ENCODE measurements at regions not wholly inside any gene's neighbourhood (a gene's known extent, or its start where the extent isn't known, plus 50 kb on each side); places are given as distances from the start of the nearest gene placed in this dataset.
A peak's percentile ranks its signal among the peaks of the same experiment; 100 is the strongest.

DNA sequence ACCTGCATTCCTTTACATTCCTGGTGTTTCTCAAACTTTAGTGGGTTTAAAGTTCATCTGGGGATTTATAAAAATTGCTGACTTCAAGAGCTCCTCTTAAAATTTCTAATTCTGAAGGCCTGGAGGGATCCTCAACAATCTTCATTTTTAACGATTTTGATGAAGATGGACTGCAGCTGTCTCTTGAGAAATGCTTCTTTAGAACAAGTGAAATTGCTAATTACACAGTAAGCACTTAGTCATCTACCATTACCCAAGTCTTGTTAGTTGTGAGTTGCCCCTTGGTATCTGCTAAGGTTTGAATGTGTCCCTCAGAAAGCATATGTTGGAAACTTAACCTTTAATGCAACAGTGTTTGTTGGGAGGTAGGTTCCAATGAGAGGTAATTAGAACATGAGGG is 163.7 kb downstream of the LTN1 start:
- no peak for ATAC-seq
- intact Hi-C loops (cut with DNase I): no loop called here
- DNase-seq (ENCODE audit: missing footprints): no peak

DNA sequence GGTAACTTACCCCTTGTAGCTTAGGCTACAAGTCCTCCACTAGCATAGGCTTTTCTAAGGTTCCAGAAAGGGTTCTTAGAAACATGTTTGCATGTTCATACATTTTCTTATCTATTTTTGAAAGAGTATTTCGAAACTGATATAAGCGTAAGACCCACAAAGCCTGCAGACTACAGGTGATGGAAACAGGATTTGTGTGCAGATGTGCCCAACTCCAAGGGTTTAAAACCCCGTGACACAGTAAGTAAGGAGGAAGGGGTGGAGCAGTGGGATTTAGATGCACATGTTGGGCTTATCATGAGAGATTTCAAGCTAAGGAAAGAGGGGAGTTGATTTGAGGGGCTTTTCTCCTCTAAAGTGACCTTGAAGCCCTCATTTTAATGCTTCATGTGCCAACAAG is 164.7 kb downstream of the LTN1 start:
- ATAC-seq: no peak
- intact Hi-C loops (cut with DNase I): no loop called here
- DNase-seq (ENCODE audit: missing footprints): no peak

GRCh38 chr21:28827422-28827821 is 165.3 kb downstream of the LTN1 start:
- DNase-seq (ENCODE audit: missing footprints): no peak
- intact Hi-C loops (cut with DNase I): no loop called here
- ATAC-seq: no peak

- DNase-seq (ENCODE audit: missing footprints): no peak
- no peak for ATAC-seq
- intact Hi-C loops (cut with DNase I): no loop called here
Measured at GRCh38 chr21:28826569-28826968, 166.1 kb downstream of the LTN1 start.

- DNase-seq (ENCODE audit: missing footprints) (no peak), ATAC-seq (no peak)
- intact Hi-C loops (cut with DNase I): no loop called here
Measured at GRCh38 chr21:28826021-28826420, 166.7 kb downstream of the LTN1 start.

DNA sequence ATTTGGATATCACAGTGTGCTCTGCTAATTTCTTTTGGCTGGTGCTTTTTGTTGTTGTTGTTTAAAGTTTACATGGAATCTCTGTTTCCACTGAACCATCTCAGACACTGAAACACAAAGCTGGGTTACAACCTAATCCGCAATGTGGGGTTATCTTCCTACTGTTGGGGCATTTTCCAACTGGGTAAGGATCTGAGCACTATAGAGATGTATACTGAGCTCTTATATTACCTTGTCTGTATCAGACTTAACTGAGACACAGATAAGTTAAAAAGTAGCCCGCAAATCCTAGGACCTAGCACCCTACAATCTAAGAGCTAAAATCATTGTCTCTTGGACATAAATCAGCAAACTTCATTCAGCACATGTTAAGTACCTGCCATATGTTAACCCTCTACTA is 169.2 kb downstream of the LTN1 start:
- ATAC-seq: no peak
- intact Hi-C loops (cut with DNase I): no loop called here
- no peak for DNase-seq (ENCODE audit: missing footprints)

DNA sequence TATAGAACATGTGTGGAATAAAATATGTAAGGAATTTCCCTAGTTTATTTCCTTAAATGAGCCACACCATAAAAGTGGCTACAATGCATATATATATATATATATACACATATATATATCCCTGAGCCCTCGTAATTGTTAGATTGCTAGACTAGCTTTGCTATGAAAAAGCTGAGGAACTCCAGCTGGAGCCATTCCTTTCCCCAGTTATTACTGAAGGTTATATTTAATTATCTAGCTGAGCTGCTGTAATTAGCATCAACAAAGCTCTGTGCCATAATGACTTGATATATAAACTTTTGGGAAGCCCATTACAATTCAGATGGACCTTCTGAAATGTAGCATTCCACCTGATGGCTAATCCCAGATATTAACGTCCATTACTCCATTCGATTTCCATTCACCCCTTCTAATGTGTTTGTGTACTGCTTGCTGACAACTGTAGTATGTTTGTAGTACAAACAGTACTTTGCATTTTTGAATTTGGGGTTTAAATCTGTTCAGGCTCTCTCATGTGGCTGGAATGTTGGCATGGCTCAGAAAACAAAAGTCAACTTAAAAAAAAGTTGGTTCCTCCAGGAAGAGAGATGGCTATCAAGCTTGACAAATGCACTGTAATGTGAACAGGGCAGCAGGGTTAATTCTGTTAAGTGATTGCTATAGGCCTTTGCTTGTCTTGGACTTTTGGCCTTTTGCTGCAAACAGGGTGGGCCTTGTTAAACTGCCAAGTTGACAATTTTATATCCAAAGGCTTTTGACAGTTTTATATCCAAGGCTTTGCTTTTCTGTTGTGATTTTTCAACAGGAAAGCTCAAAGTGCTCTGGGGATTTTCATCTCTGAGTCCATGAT is 170.0 kb downstream of the LTN1 start:
- ATAC-seq: peak; percentile 77
- intact Hi-C loops (cut with DNase I): no loop called here
- no peak for DNase-seq (ENCODE audit: missing footprints)

- ATAC-seq: no peak
- intact Hi-C loops (cut with DNase I): no loop called here
- DNase-seq (ENCODE audit: missing footprints): no peak
Measured at GRCh38 chr21:28822123-28822399, 170.6 kb downstream of the LTN1 start.

DNA sequence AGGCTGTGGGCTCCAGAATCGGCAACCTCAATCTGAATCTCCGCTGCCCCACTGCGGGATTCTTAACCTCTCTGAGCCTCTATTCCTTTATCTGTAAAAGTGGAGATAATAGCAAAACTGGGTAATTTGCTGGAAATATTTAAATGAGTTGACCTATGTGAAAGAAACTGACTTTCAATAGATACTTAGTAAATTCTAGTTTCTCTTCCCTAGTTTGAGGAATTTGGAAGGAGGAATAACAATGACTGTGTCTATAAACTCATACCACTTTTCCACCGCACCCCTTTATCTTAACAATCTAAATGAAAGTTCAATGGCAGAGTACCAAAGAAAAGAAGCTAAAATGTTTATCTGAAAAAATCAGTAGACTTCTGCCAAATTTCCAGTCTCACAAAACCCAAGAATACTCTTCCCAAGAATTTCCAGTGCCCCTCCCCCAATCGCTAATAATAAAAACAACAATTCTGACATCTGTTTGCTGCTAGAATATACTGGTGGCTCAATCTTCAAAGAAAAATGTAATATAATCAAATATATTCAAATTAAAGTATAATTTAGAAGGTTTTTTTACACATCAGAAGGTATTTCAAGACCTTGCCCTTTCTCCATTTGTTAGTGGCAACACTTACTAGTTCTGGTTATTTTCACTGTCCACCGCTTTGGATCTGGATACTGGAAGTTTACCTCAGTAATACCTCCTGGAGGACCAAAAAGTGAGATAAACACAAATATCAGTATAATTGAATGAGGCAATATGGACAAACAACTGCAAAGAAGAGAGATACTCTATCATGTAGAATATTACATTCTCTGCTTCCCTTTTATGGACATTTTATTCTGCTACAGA is 171.2 kb downstream of the LTN1 start:
- intact Hi-C loops (cut with DNase I): no loop called here
- ATAC-seq: no peak
- no peak for DNase-seq (ENCODE audit: missing footprints)

GRCh38 chr21:28818663-28819278 is 173.9 kb downstream of the LTN1 start:
- ATAC-seq: no peak
- intact Hi-C loops (cut with DNase I): no loop called here
- DNase-seq (ENCODE audit: missing footprints): no peak

DNA sequence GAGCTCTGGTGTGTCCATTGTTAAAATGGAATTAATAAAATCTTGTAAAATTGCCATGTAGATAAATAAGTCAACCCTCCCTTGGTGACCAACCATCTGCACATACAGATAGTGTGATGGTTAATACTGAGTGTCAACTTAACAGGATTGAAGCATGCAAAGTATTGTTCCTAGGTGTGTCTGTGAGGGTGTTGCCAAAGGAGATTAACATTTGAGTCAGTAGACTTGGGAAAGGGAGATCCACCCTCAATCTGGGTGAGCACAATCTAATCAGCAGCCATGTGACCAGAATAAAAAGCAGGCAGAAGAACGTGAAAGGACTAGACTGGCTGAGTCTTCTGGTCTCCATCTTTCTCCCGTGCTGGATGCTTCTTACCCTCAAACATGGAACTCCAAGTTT is 174.8 kb downstream of the LTN1 start:
- no peak for ATAC-seq
- intact Hi-C loops (cut with DNase I): no loop called here
- DNase-seq (ENCODE audit: missing footprints): no peak

GRCh38 chr21:28811860-28812259 is 180.8 kb downstream of the LTN1 start:
- DNase-seq (ENCODE audit: missing footprints) (no peak), ATAC-seq (no peak)
- intact Hi-C loops (cut with DNase I): no loop called here

- DNase-seq (ENCODE audit: missing footprints) (no peak), ATAC-seq (no peak)
- intact Hi-C loops (cut with DNase I): no loop called here
Measured at GRCh38 chr21:28810826-28811524, 181.7 kb downstream of the LTN1 start.

DNA sequence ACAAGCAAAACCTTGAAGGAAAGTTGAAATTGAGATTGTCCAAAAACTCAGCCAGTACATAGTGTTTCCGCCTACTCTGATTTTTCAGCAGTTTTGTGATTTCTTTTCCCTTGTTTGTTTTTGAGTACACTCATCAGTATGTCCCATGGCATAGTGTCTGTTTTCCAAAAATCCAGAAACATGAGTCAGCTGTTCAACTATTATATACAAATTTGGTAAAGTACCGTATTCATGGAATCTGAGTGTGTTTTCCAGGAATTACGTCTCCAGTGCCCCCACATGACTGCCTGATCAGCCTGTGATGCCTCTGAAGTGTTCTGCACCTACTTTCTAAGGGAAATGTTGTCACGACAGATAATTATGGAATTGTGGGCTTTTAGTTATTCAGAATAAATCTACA is 186.8 kb downstream of the LTN1 start:
- DNase-seq (ENCODE audit: missing footprints) (no peak), ATAC-seq (peak; percentile 78)
- intact Hi-C loops (cut with DNase I): no loop called here

DNA sequence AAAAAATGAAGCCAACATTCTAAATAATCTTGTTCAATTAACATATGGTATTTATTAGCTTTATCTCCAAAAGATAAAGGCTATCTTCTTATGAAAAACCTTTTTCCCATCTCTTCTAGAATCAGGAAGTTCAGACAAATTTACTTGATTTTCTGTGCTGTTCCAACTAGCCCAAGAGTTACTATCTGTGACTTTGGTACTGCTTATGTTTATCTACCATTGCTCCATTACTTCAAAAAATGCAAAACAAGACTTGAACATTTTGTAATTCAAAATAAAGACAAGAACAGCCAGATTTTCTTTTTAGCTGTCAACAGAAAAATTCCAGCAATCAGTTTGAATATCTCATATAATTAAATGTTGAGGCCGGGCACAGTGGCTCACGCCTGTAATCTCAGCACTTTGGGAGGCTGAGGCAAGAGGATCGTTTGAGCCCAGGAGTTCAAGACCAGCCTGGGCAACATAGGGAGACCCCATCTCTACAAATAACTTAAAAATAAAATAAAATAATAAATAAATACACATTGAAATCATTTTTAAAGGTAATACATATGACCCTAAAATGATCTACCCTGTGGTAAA is 188.5 kb downstream of the LTN1 start:
- intact Hi-C loops (cut with DNase I): no loop called here
- DNase-seq (ENCODE audit: missing footprints): no peak
- peak; percentile 45 for ATAC-seq

GRCh38 chr21:28801906-28802305 is 190.8 kb downstream of the LTN1 start:
- no peak for DNase-seq (ENCODE audit: missing footprints)
- ATAC-seq: no peak
- intact Hi-C loops (cut with DNase I): no loop called here

DNA sequence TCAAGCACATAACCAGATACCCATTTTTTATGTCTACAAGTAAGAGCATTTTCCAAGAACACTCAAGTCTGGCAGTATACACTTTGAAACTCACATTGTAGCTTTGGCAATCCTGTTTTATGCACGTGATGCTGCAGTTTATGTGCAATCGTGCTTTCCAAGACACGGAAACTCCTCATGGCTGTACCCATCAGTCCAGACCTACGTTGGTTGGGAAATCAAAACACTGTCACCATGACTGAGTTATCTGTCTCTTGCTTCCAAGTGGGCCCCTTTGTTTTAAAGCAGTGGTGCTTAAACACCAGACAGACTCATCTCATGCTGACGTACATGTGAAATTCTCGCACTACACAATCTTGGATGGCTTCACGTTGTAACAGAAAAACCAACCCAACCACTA is 192.8 kb downstream of the LTN1 start:
- ATAC-seq: no peak
- no peak for DNase-seq (ENCODE audit: missing footprints)
- intact Hi-C loops (cut with DNase I): no loop called here

GRCh38 chr21:28798798-28799197 is 193.9 kb downstream of the LTN1 start:
- ATAC-seq: no peak
- no peak for DNase-seq (ENCODE audit: missing footprints)
- intact Hi-C loops (cut with DNase I): no loop called here

- intact Hi-C loops (cut with DNase I): no loop called here
- no peak for ATAC-seq
- DNase-seq (ENCODE audit: missing footprints): no peak
Measured at GRCh38 chr21:28795251-28795650, 197.4 kb downstream of the LTN1 start.
